Ectodermal cell (in vitro differentiated cells): ENCODE measurements at regions not wholly inside any gene's neighbourhood (a gene's known extent, or its start where the extent isn't known, plus 50 kb on each side); places are given as distances from the start of the nearest gene placed in this dataset.
"Not testable (repeated sequence)": the region's sequence is repeated elsewhere in the genome, so short reads cannot be mapped to it uniquely, and the experiment has no call there.

Source experiments
- H3K27ac ChIP-seq: 2 replicates; pipeline ENCODE4 v1.7.0; 2013; ENCODE audit warnings: mild to moderate bottlenecking, low read depth, low read length; ENCODE audit not compliant: insufficient read depth, poor library complexity, severe bottlenecking
- H3K27me3 ChIP-seq: 2 replicates; pipeline ENCODE4 v1.7.0; 2013; ENCODE audit warnings: mild to moderate bottlenecking, low read length; ENCODE audit not compliant: insufficient read depth, control insufficient read depth, poor library complexity, severe bottlenecking
- H3K36me3 ChIP-seq: one replicate; pipeline ENCODE4 v1.7.0; 2013; ENCODE audit warnings: low read length; ENCODE audit not compliant: control insufficient read depth, insufficient read depth
- H3K4me1 ChIP-seq: one replicate; pipeline ENCODE4 v1.7.0; 2013; ENCODE audit warnings: low read length; ENCODE audit not compliant: control insufficient read depth, insufficient read depth
- H3K4me3 ChIP-seq: 2 replicates; pipeline ENCODE4 v1.7.0; 2013; ENCODE audit warnings: low read depth, low read length, control low read depth; ENCODE audit not compliant: insufficient read depth
- H3K9me3 ChIP-seq: 2 replicates; pipeline ENCODE4 v1.7.0; 2013; ENCODE audit warnings: mild to moderate bottlenecking, low read length, moderate library complexity; ENCODE audit not compliant: control insufficient read depth
- WGBS, 2 experiments: methylation state at CpG; one replicate each; pipeline ENCODE4 v1.1.7; 2013; ENCODE audit warnings: missing lambda C conversion rate in 2 of 2; 5-methylcytosine and 5-hydroxymethylcytosine counted together

- no peaks in the 10 kb centered on the region for H3K36me3 ChIP-seq
- H3K27me3 ChIP-seq: no peaks in the 10 kb centered on the region
- H3K9me3 ChIP-seq: no peaks in the 10 kb centered on the region
- no peak overlapping the region for H3K27ac ChIP-seq
- WGBS, 2 experiments: 86 to 92% methylated on average over 1 of the region's 1 CpG
- H3K4me1 ChIP-seq: no peaks in the 10 kb centered on the region
- no peak overlapping the region for H3K4me3 ChIP-seq
Observed at GRCh38 chr5:90251447-90251846, 158.1 kb downstream of the CETN3 start.

GRCh38 chr5:90248640-90249039 is 160.9 kb downstream of the CETN3 start:
- 89 to 92% methylated on average over 1 of the region's 1 CpG for WGBS, 2 experiments
- H3K27ac ChIP-seq: no peak overlapping the region
- H3K9me3 ChIP-seq: no peaks in the 10 kb centered on the region
- no peaks in the 10 kb centered on the region for H3K27me3 ChIP-seq
- H3K4me1 ChIP-seq: no peaks in the 10 kb centered on the region
- H3K4me3 ChIP-seq: no peak overlapping the region
- H3K36me3 ChIP-seq: no peaks in the 10 kb centered on the region

- H3K4me1 ChIP-seq, H3K9me3 ChIP-seq, H3K27me3 ChIP-seq, H3K4me3 ChIP-seq, H3K27ac ChIP-seq, H3K36me3 ChIP-seq: not testable (repeated sequence)
- WGBS, 2 experiments: 93 to 98% methylated on average over 1 to 3 of the region's 3 CpGs
Observed at GRCh38 chr5:90243848-90244247, 165.7 kb downstream of the CETN3 start.

- WGBS, 2 experiments: 95 to 96% methylated on average over 3 of the region's 3 CpGs
- no peaks in the 10 kb centered on the region for H3K9me3 ChIP-seq
- H3K27me3 ChIP-seq: no peaks in the 10 kb centered on the region
- no peak overlapping the region for H3K4me3 ChIP-seq
- H3K27ac ChIP-seq: no peak overlapping the region
- H3K4me1 ChIP-seq: no peaks in the 10 kb centered on the region
- H3K36me3 ChIP-seq: no peaks in the 10 kb centered on the region
Observed at GRCh38 chr5:90233476-90233875, 176.1 kb downstream of the CETN3 start.

GRCh38 chr5:90231688-90232087 is 177.9 kb downstream of the CETN3 start:
- 88 to 89% methylated on average over 4 of the region's 4 CpGs for WGBS, 2 experiments
- no peaks in the 10 kb centered on the region for H3K4me1 ChIP-seq
- no peaks in the 10 kb centered on the region for H3K27me3 ChIP-seq
- H3K27ac ChIP-seq: no peak overlapping the region
- no peak overlapping the region for H3K4me3 ChIP-seq
- H3K9me3 ChIP-seq: no peaks in the 10 kb centered on the region
- H3K36me3 ChIP-seq: no peaks in the 10 kb centered on the region

GRCh38 chr5:90227683-90228082 is 181.9 kb downstream of the CETN3 start:
- H3K36me3 ChIP-seq: no peaks in the 10 kb centered on the region
- no peaks in the 10 kb centered on the region for H3K9me3 ChIP-seq
- H3K4me1 ChIP-seq: no peaks in the 10 kb centered on the region
- H3K4me3 ChIP-seq: no peak overlapping the region
- H3K27ac ChIP-seq: no peak overlapping the region
- 75 to 84% methylated on average over 3 of the region's 3 CpGs for WGBS, 2 experiments
- no peaks in the 10 kb centered on the region for H3K27me3 ChIP-seq

GRCh38 chr5:90226433-90227099 is 183.0 kb downstream of the CETN3 start:
- Histone ChIP-seq H3K27ac (no peak overlapping the region), H3K4me3 (no peak overlapping the region), H3K4me1 (no peaks in the 10 kb centered on the region), H3K36me3 (no peaks in the 10 kb centered on the region), H3K9me3 (no peaks in the 10 kb centered on the region), H3K27me3 (no peaks in the 10 kb centered on the region)
- 89% methylated on average over 2 of the region's 2 CpGs for WGBS, 2 experiments

- Histone ChIP-seq H3K27me3 (no peaks in the 10 kb centered on the region), H3K27ac (no peak overlapping the region), H3K4me3 (no peak overlapping the region), H3K36me3 (no peaks in the 10 kb centered on the region), H3K4me1 (no peaks in the 10 kb centered on the region), H3K9me3 (no peaks in the 10 kb centered on the region)
- 90 to 93% methylated on average over 1 of the region's 1 CpG for WGBS, 2 experiments
Observed at GRCh38 chr5:90224342-90224741, 185.2 kb downstream of the CETN3 start.

GRCh38 chr5:90223756-90224155 is 185.8 kb downstream of the CETN3 start:
- Histone ChIP-seq H3K4me3 (no peak overlapping the region), H3K27ac (no peak overlapping the region), H3K27me3 (no peaks in the 10 kb centered on the region), H3K4me1 (no peaks in the 10 kb centered on the region), H3K9me3 (no peaks in the 10 kb centered on the region), H3K36me3 (no peaks in the 10 kb centered on the region)
- WGBS, 2 experiments: 87 to 97% methylated on average over 2 of the region's 2 CpGs

- H3K27ac ChIP-seq: no peak overlapping the region
- 58 to 88% methylated on average over 1 to 2 of the region's 2 CpGs for WGBS, 2 experiments
- no peaks in the 10 kb centered on the region for H3K4me1 ChIP-seq
- H3K27me3 ChIP-seq: no peaks in the 10 kb centered on the region
- H3K36me3 ChIP-seq: no peaks in the 10 kb centered on the region
- no peaks in the 10 kb centered on the region for H3K9me3 ChIP-seq
- H3K4me3 ChIP-seq: no peak overlapping the region
Observed at GRCh38 chr5:90221951-90222350, 187.6 kb downstream of the CETN3 start.

- Histone ChIP-seq H3K36me3 (no peaks in the 10 kb centered on the region), H3K4me1 (no peaks in the 10 kb centered on the region), H3K27ac (no peak overlapping the region), H3K27me3 (no peaks in the 10 kb centered on the region), H3K4me3 (no peak overlapping the region), H3K9me3 (no peaks in the 10 kb centered on the region)
- 98% methylated on average over 3 of the region's 3 CpGs; no CpG with 5 or more reads in 1 of the 2 experiments for WGBS, 2 experiments
Observed at GRCh38 chr5:90220554-90220953, 189.0 kb downstream of the CETN3 start.
